ENCODE measurements at regions not wholly inside any gene's neighbourhood (a gene's known extent, or its start where the extent isn't known, plus 50 kb on each side); places are given as distances from the start of the nearest gene placed in this dataset.

DNA sequence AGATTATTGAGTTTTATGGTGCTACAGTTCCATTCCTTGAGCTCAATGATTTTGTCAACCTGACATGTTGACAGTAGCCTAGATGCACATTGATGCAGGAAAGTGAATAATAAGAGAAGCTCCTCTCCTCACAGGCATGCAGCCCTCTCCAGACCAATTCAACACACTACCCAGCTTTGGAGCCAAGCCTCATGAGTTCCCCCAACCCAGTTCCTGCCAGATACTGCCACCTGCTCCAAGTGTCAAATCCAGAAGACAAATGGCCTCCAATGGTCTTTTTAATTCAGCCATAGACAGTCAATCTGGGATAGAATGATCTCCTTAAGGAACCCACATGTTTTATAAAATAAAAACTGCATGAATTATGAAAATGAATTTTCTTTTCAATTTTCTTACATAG lies 83.7 kb upstream of the ARHGEF3 start:
- DNase-seq (ENCODE audit: low spot score) (no peak), ATAC-seq (no peak)
- no peaks in the 10 kb centered on the region for H3K36me3 Mint-ChIP-seq
- TF ChIP-seq TP53 (CRISPR knock-in tag; IDR thresholded peaks at IDR 0.05) (no peak), HMGA2 (CRISPR knock-in tag; IDR thresholded peaks at IDR 0.05) (no peak), ZNF532 (CRISPR knock-in tag; IDR thresholded peaks at IDR 0.05; ENCODE audit: borderline replicate concordance) (no peak), HMGXB4 (CRISPR knock-in tag; IDR thresholded peaks at IDR 0.05) (no peak), FOXK1 (CRISPR knock-in tag; IDR thresholded peaks at IDR 0.05) (no peak), ATF1 (CRISPR knock-in tag; IDR thresholded peaks at IDR 0.05) (no peak), CTCF (IDR thresholded peaks at IDR 0.05) (no peak), IRF2 (CRISPR knock-in tag; IDR thresholded peaks at IDR 0.05; ENCODE audit: borderline replicate concordance, low read depth) (no peak), ZBTB21 (CRISPR knock-in tag; IDR thresholded peaks at IDR 0.05; ENCODE audit: borderline replicate concordance) (no peak), SMAD4 (CRISPR knock-in tag; IDR thresholded peaks at IDR 0.05) (no peak), ELF4 (CRISPR knock-in tag; IDR thresholded peaks at IDR 0.05; ENCODE audit: low read depth) (no peak), ZNF232 (CRISPR knock-in tag; IDR thresholded peaks at IDR 0.05) (no peak), ZNF671 (CRISPR knock-in tag; IDR thresholded peaks at IDR 0.05) (no peak), PRRX2 (CRISPR knock-in tag; IDR thresholded peaks at IDR 0.05) (no peak)
- no peaks in the 10 kb centered on the region for H3K9me3 Mint-ChIP-seq
- H3K27ac Mint-ChIP-seq: no peak overlapping the region
- no peaks in the 10 kb centered on the region for H3K4me1 Mint-ChIP-seq
- no peak overlapping the region for H3K4me3 Mint-ChIP-seq
- ChIA-PET CTCF (no interaction called here), POLR2A (no interaction called here)
- no peaks in the 10 kb centered on the region for H3K27me3 Mint-ChIP-seq (ENCODE audit: low read depth)

DNA sequence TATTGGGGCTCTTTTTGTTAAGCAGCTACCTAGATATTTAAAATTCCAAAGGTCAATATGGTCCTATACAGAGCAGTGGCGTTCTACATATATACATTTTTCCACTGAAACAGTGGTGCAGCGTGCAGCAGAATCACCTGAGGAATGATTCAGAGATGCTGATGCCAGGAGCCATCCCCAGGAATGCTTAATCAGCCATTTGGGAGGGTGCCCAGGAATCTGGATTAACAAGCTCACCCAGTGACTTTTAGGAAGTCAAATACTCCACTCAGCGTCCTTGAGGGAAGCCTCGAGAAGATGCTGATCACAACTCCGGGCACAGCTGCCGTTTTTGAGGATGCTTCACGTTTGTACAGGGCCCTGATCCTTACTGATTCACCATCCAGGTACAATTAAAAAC lies 82.6 kb upstream of the ARHGEF3 start:
- Mint-ChIP-seq H3K27me3 (ENCODE audit: low read depth) (no peaks in the 10 kb centered on the region), H3K4me3 (no peak overlapping the region), H3K9me3 (peaks cover 8% of the 10 kb centered on the region; the same call in 1 of the 2 replicates), H3K36me3 (no peaks in the 10 kb centered on the region), H3K4me1 (no peaks in the 10 kb centered on the region), H3K27ac (no peak overlapping the region)
- ChIA-PET POLR2A (interaction anchor here (0.6 kb wide), 1 partner anchor 12 kb away, joined by 4 read pairs; no protein-coding TSS in a partner anchor), CTCF (interaction anchor here (1.0 kb wide), 1 partner anchor 20 kb away, joined by 3 read pairs; no protein-coding TSS in a partner anchor)
- DNase-seq (ENCODE audit: low spot score) (no peak), ATAC-seq (no peak)
- TF ChIP-seq ZNF138 (CRISPR knock-in tag; conservative IDR thresholded peaks at IDR 0.05) (no peak), MLX (CRISPR knock-in tag; IDR thresholded peaks at IDR 0.05) (no peak), NFE2L1 (CRISPR knock-in tag; IDR thresholded peaks at IDR 0.05) (no peak), ZNF425 (CRISPR knock-in tag; conservative IDR thresholded peaks at IDR 0.05) (no peak), NR1H2 (CRISPR knock-in tag; IDR thresholded peaks at IDR 0.05) (no peak), STAT6 (CRISPR knock-in tag; conservative IDR thresholded peaks at IDR 0.05; ENCODE audit: low read depth) (no peak), USF2 (CRISPR knock-in tag; IDR thresholded peaks at IDR 0.05) (no peak)
